HCT116 (cell line): ENCODE measurements at regions not wholly inside any gene's neighbourhood (a gene's known extent, or its start where the extent isn't known, plus 50 kb on each side); places are given as distances from the start of the nearest gene placed in this dataset.

Source experiments
- ATAC-seq: fragments of 200-7000 bp; cut with Tn5 transposase; 2 replicates; pipeline ENCODE4 v1.9.1; 2020; ENCODE audit warnings: mild to moderate bottlenecking, moderate library complexity
- BruUV-seq: library from RNA; stranded (reverse); fragments of 400-500 nt; replicated peaks from 2 replicates; lab custom pipeline; 2021; lab: Mats Ljungman, UMichigan
- CTCF ChIA-PET: fragments of 300-600 bp; sonication (Branson Sonifier 250); formaldehyde crosslinking; loops from one replicate; lab custom pipeline; 2021; ENCODE audit warnings: antibody characterized with exemption; lab: Charles Lee
- POLR2A ChIA-PET: fragments of 300-600, 350-600 bp; sonication (Branson Sonifier 250); formaldehyde crosslinking; loops from one replicate; lab custom pipeline; 2021; ENCODE audit warnings: antibody characterized with exemption; lab: Charles Lee
- RAD21 ChIA-PET, 2 experiments: fragments of 300-600 bp; sonication (Branson Sonifier 250); formaldehyde crosslinking; loops; one replicate each; lab custom pipeline; 2023; ENCODE audit warnings: low total read pairs in 2 of 2; ENCODE audit not compliant: uncharacterized antibody in 2 of 2, unreplicated experiment in 2 of 2, low non-redundant PET in 1 of 2; lab: Charles Lee
- DNase-seq: peaks from one replicate; pipeline ENCODE4 v3.0.0-alpha.2; 2010; ENCODE audit warnings: low read depth, low spot score
- H2AFZ ChIP-seq: fragments of 200-600 bp; shearing (Covaris generic), sonication (generic); 2 replicates; pipeline ENCODE4 v1.6.1; 2017; ENCODE audit warnings: low read depth, mixed run types, mixed read lengths, antibody characterized with exemption, low read length; ENCODE audit not compliant: poor library complexity, severe bottlenecking
- H3K27ac ChIP-seq: 2 replicates; pipeline ENCODE4 v1.5.1; 2012; ENCODE audit warnings: low read depth, low read length
- H3K27me3 ChIP-seq: fragments of 200-600 bp; sonication (generic); 2 replicates; pipeline ENCODE4 v1.6.1; 2016; ENCODE audit warnings: mixed run types, low read length, mixed read lengths; ENCODE audit not compliant: insufficient read depth
- H3K36me3 ChIP-seq, 2 experiments: fragments of 200-500 bp in 1 of 2; fragments of 200-600 bp in 1 of 2; sonication (Bioruptor generic) in 1 of 2; sonication (generic) in 1 of 2; 2 replicates each; pipeline versions ENCODE4 v1.5.1 to v1.6.1; 2014 to 2016; ENCODE audit warnings: low read length in 2 of 2, inconsistent platforms in 1 of 2, mixed read lengths in 1 of 2, mixed run types in 1 of 2; ENCODE audit not compliant: insufficient read depth in 2 of 2, control insufficient read depth in 1 of 2
- H3K4me1 ChIP-seq, 2 experiments: fragments of 200-600 bp in 1 of 2; sonication (generic) in 1 of 2; 2 replicates each; pipeline versions ENCODE4 v1.5.1 to v1.6.1; 2012 to 2017; ENCODE audit warnings: low read length in 2 of 2, inconsistent platforms in 1 of 2, mild to moderate bottlenecking in 1 of 2, mixed read lengths in 1 of 2, mixed run types in 1 of 2, moderate library complexity in 1 of 2; ENCODE audit not compliant: insufficient read depth in 2 of 2, control insufficient read depth in 1 of 2
- H3K4me2 ChIP-seq: fragments of 200-600 bp; sonication (generic); 2 replicates; pipeline ENCODE4 v1.6.1; 2017; ENCODE audit warnings: mixed run types, low read length, mixed read lengths
- H3K4me3 ChIP-seq, 2 experiments: fragments of 200-600 bp in 1 of 2; sonication (generic) in 1 of 2; replicated peaks in 1 of 2; 2 replicates each; pipeline ENCODE4 v1.5.1; 2011 to 2016; ENCODE audit warnings: low read length in 2 of 2, control low read depth in 1 of 2, low read depth in 1 of 2, mild to moderate bottlenecking in 1 of 2, mixed read lengths in 1 of 2, mixed run types in 1 of 2
- H3K79me2 ChIP-seq: fragments of 200-600 bp; sonication (generic); 2 replicates; pipeline ENCODE4 v1.6.1; 2017; ENCODE audit warnings: mild to moderate bottlenecking, mixed run types, low read length, moderate library complexity, mixed read lengths; ENCODE audit not compliant: insufficient read depth
- H3K9ac ChIP-seq: fragments of 200-600 bp; sonication (generic); 2 replicates; pipeline ENCODE4 v1.6.1; 2016; ENCODE audit warnings: low read length, mixed read lengths
- H3K9me2 ChIP-seq: fragments of 200-600 bp; sonication (generic), shearing (Covaris generic); 2 replicates; pipeline ENCODE4 v1.6.1; 2017; ENCODE audit warnings: mixed run types, mild to moderate bottlenecking, moderate library complexity; ENCODE audit not compliant: insufficient read depth
- H3K9me3 ChIP-seq, 2 experiments: fragments of 200-500 bp in 1 of 2; fragments of 200-600 bp in 1 of 2; sonication (Bioruptor generic) in 1 of 2; sonication (generic) in 1 of 2; 2 replicates each; pipeline ENCODE4 v1.6.1; 2014 to 2017; ENCODE audit warnings: low read length in 2 of 2, mixed read lengths in 2 of 2, inconsistent platforms in 1 of 2, low read depth in 1 of 2, mild to moderate bottlenecking in 1 of 2, mixed run types in 1 of 2, moderate library complexity in 1 of 2; ENCODE audit not compliant: control insufficient read depth in 1 of 2, insufficient read depth in 1 of 2
- H4K20me1 ChIP-seq: fragments of 200-600 bp; sonication (generic), shearing (Covaris generic); 2 replicates; pipeline ENCODE4 v1.6.1; 2017; ENCODE audit warnings: mixed run types, mild to moderate bottlenecking, moderate library complexity; ENCODE audit not compliant: insufficient read depth
- ATF3 ChIP-seq: IDR thresholded peaks from 2 replicates; pipeline ENCODE4 v1.6.1; 2012
- CTCF ChIP-seq, 3 experiments: fragments of 200-600 bp in 1 of 3; sonication (generic) in 1 of 3; IDR thresholded peaks in 2 of 3; conservative IDR thresholded peaks in 1 of 3; 2 replicates each; pipeline ENCODE4 v1.5.1; 2012 to 2017; ENCODE audit warnings: low read depth in 2 of 3, low read length in 2 of 3, antibody characterized with exemption in 1 of 3, borderline replicate concordance in 1 of 3, control low read depth in 1 of 3, mild to moderate bottlenecking in 1 of 3, mixed read lengths in 1 of 3, mixed run types in 1 of 3, moderate library complexity in 1 of 3; ENCODE audit not compliant: insufficient read depth in 1 of 3
- ELF1 ChIP-seq: IDR thresholded peaks from 2 replicates; pipeline ENCODE4 v1.6.1; 2012; ENCODE audit warnings: low read depth, borderline replicate concordance
- MAX ChIP-seq: IDR thresholded peaks from 2 replicates; pipeline ENCODE4 v1.6.1; 2012
- POLR2A ChIP-seq: IDR thresholded peaks from 2 replicates; pipeline ENCODE4 v1.7.0; 2011; ENCODE audit warnings: borderline replicate concordance; ENCODE audit not compliant: insufficient read depth, insufficient read length; ENCODE audit errors: extremely low read depth
- SIN3A ChIP-seq: IDR thresholded peaks from 2 replicates; pipeline ENCODE4 v1.6.1; 2012; ENCODE audit warnings: low read depth
- YY1 ChIP-seq: IDR thresholded peaks from 2 replicates; pipeline ENCODE4 v1.6.1; 2011; ENCODE audit warnings: low read length, low read depth, moderate library complexity, mild to moderate bottlenecking; ENCODE audit not compliant: insufficient replicate concordance; ENCODE audit errors: extremely low read depth
- ZBTB33 ChIP-seq: IDR thresholded peaks from 2 replicates; pipeline ENCODE4 v1.6.1; 2011; ENCODE audit warnings: mild to moderate bottlenecking, low read length, moderate library complexity; ENCODE audit not compliant: insufficient replicate concordance; ENCODE audit errors: extremely low read depth
- ZFX ChIP-seq: fragments of 450-650 bp; IDR thresholded peaks from 2 replicates; pipeline ENCODE4 v1.6.1; 2017
- intact Hi-C: fragments of 100-400 bp; cut with micrococcal nuclease; formaldehyde crosslinking; loops from 2 replicates; pipeline ENCODE4 v1.10.0; 2022

- DNase-seq, result no peak
- Histone ChIP-seq H3K9me2 (no peaks in the 10 kb centered on the region), H3K9me3 (peaks cover 6 to 12% of the 10 kb centered on the region in 2 experiments; a peak in 2 of 4 replicates), H4K20me1 (no peaks in the 10 kb centered on the region), H3K36me3 (no peaks in the 10 kb centered on the region), H3K79me2 (no peaks in the 10 kb centered on the region), H3K4me2 (no peak overlapping the region), H3K27ac (no peak overlapping the region), H3K9ac (no peak overlapping the region), H2AFZ (no peak overlapping the region), H3K27me3 (no peaks in the 10 kb centered on the region), H3K4me1 (no peaks in the 10 kb centered on the region), H3K4me3 (no peak overlapping the region)
- CTCF ChIA-PET, result no interaction called here
- no TSS peak for BruUV-seq
- POLR2A ChIA-PET, result no interaction called here
- RAD21 ChIA-PET, result no interaction called here
- no peak for ATAC-seq
- intact Hi-C loops, result no loop called here
- no peak for TF ChIP-seq YY1
- TF ChIP-seq ATF3, result no peak
- TF ChIP-seq MAX, result no peak
- TF ChIP-seq POLR2A, result no peak
- TF ChIP-seq ZFX, result no peak
- no peak for TF ChIP-seq ZBTB33
- no peak for TF ChIP-seq ELF1
- TF ChIP-seq CTCF (IDR thresholded peaks at IDR 0.05 in 2 of 3, conservative IDR thresholded peaks at IDR 0.05 in 1 of 3; ENCODE audit: borderline replicate concordance in 1 of 3, insufficient read depth in 1 of 3, low read depth in 2 of 3, low read length in 2 of 3), result no peak
- TF ChIP-seq SIN3A, result no peak
- TF ChIP-seq, all 23 proteins: peak for 0
Observed at GRCh38 chr16:62967163-62967562, 930.9 kb upstream of the CDH8 start.
